ENCODE measurements at regions not wholly inside any gene's neighbourhood (a gene's known extent, or its start where the extent isn't known, plus 50 kb on each side); places are given as distances from the start of the nearest gene placed in this dataset.
A peak's percentile ranks its signal among the peaks of the same experiment; 100 is the strongest.

DNA sequence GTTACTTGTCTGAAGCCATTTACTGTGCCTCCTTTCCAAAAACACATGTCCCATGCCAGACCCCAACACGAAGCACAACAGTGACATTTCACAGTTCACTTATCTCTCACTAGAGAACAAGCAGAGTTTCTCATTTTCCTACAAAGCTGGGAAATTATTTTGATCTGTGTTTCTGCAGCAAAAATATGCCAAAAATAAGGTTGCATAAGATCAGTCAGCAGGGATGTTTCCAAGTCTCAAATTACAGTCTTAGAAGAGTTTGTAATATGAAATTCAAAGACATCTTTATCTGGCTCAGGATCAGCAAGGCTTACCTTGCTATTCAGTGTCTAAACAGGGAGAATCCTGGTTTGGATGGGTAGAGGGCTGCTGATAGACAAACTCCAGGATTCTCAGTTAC, 75.5 kb downstream of the GJD2 start:
- Histone ChIP-seq H3K4me1 (ENCODE audit: low read depth, poor library complexity, severe bottlenecking) (no peaks in the 10 kb centered on the region), H2AFZ (ENCODE audit: low read depth) (no peak overlapping the region), H3K4me3 (IDR thresholded peaks at IDR 0.05; ENCODE audit: insufficient read depth, low read depth, low read length) (no peak overlapping the region), H3K4me2 (no peak overlapping the region), H3K36me3 (ENCODE audit: insufficient read depth) (no peaks in the 10 kb centered on the region), H3K9ac (no peak overlapping the region), H3K27ac (no peak overlapping the region), H4K20me1 (ENCODE audit: insufficient read depth) (no peaks in the 10 kb centered on the region), H3K27me3 (ENCODE audit: insufficient read depth, low read depth) (no peaks in the 10 kb centered on the region), H3K79me2 (ENCODE audit: insufficient read depth, low read depth) (no peaks in the 10 kb centered on the region)
- TF ChIP-seq, protein P1, sequence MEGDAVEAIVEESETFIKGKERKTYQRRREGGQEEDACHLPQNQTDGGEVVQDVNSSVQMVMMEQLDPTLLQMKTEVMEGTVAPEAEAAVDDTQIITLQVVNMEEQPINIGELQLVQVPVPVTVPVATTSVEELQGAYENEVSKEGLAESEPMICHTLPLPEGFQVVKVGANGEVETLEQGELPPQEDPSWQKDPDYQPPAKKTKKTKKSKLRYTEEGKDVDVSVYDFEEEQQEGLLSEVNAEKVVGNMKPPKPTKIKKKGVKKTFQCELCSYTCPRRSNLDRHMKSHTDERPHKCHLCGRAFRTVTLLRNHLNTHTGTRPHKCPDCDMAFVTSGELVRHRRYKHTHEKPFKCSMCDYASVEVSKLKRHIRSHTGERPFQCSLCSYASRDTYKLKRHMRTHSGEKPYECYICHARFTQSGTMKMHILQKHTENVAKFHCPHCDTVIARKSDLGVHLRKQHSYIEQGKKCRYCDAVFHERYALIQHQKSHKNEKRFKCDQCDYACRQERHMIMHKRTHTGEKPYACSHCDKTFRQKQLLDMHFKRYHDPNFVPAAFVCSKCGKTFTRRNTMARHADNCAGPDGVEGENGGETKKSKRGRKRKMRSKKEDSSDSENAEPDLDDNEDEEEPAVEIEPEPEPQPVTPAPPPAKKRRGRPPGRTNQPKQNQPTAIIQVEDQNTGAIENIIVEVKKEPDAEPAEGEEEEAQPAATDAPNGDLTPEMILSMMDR (conservative IDR thresholded peaks at IDR 0.05; ENCODE audit: low read depth, low read length) = no peak

DNA sequence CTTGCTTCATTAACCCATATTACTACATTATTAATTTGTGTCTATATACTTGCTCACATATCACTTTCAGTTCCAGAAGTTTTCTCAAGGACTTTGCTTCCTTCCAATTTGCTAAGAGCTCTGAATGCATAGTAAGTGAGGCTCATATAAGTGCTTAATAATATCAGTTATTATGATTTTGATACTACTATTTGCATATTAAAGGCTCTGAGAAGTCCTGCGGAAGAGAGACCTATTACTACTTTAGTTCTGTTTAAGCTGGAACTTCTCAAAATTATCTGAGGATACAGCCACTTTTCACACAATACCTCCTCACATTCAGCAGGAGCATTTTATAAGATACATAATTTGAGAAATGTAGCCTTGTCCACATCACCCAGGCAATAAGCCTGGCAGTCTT, 81.6 kb downstream of the GJD2 start:
- Histone ChIP-seq H3K27me3 (ENCODE audit: insufficient read depth, low read depth) (no peaks in the 10 kb centered on the region), H3K36me3 (ENCODE audit: insufficient read depth) (no peaks in the 10 kb centered on the region), H3K9ac (no peak overlapping the region)

DNA sequence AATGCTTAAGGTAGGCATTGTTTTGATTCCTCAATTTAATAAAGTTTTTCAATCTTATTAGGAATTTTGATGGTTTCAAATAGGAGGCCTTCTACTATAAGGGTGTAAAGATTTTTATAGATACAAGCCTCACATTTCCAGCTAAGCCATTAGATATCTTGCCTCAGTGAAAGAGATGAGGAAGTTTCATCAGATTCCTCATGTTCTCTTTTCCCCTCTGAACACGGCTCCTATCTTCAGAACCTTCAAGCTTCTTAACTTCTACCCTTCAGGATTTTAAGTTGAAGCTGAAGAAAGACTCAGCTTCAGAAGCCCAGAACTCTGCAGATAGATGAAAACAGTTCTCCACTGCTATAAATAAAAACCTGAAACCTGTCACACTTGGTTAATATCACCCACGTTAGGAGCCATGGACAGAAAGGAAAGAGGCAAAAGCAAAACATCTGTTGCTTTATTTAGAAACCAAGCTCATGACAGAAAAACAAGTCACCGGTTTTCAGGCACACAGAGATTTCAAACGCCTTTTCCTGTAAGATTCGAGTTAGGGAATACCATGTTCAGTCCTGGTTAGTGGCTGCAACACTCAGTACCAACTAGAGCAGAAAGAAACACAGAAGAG, 82.2 kb upstream of the GOLGA8B start:
- H4K20me1 ChIP-seq (ENCODE audit: insufficient read depth) = no peaks in the 10 kb centered on the region
- TF ChIP-seq, protein P1 (conservative IDR thresholded peaks at IDR 0.05; ENCODE audit: low read depth, low read length) = no peak
- no peak overlapping the region for H3K9ac ChIP-seq
- H3K79me2 ChIP-seq (ENCODE audit: insufficient read depth, low read depth) = no peaks in the 10 kb centered on the region
- no peak overlapping the region for H3K4me3 ChIP-seq (IDR thresholded peaks at IDR 0.05; ENCODE audit: insufficient read depth, low read depth, low read length)
- H3K36me3 ChIP-seq (ENCODE audit: insufficient read depth) = no peaks in the 10 kb centered on the region
- H3K27me3 ChIP-seq (ENCODE audit: insufficient read depth, low read depth) = no peaks in the 10 kb centered on the region
- H3K27ac ChIP-seq = no peak overlapping the region
- H3K4me1 ChIP-seq (ENCODE audit: low read depth, poor library complexity, severe bottlenecking) = no peaks in the 10 kb centered on the region
- no peak overlapping the region for H3K4me2 ChIP-seq
- 0 out of 2 replicates have a peak overlapping the region, but pooled peaks have one; percentile 35 for H2AFZ ChIP-seq (ENCODE audit: low read depth)

More for the DNA sequence above, 81.6 kb downstream of the GJD2 start:
- Histone ChIP-seq H3K4me2 (no peak overlapping the region), H3K27ac (no peak overlapping the region), H2AFZ (ENCODE audit: low read depth) (no peak overlapping the region), H4K20me1 (ENCODE audit: insufficient read depth) (no peaks in the 10 kb centered on the region), H3K4me1 (ENCODE audit: low read depth, poor library complexity, severe bottlenecking) (no peaks in the 10 kb centered on the region), H3K4me3 (IDR thresholded peaks at IDR 0.05; ENCODE audit: insufficient read depth, low read depth, low read length) (no peak overlapping the region), H3K79me2 (ENCODE audit: insufficient read depth, low read depth) (no peaks in the 10 kb centered on the region)
- TF ChIP-seq, protein P1 (conservative IDR thresholded peaks at IDR 0.05; ENCODE audit: low read depth, low read length) = no peak

DNA sequence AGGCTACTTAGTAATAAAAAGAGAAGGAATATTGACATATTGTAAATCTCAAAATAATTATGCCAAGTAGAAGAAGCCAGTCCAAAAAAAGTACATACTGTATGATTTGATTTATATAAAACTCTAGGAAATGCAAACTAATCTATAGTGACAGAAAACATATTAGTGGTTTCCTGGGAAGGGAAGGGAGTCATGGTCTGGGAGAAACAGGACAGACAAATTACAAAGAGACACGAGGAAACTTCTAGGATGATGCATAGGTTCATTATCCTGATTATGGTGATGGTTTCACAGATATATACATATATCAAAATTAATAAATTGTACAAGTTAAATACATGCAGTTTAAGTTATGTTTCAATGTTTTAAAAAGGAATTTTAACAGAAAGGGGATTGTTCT, 81.0 kb upstream of the GOLGA8B start:
- H3K79me2 ChIP-seq (ENCODE audit: insufficient read depth, low read depth) = no peaks in the 10 kb centered on the region
- TF ChIP-seq, protein P1 (conservative IDR thresholded peaks at IDR 0.05; ENCODE audit: low read depth, low read length) = no peak

More for the DNA sequence above, 81.0 kb upstream of the GOLGA8B start:
- H3K4me1 ChIP-seq (ENCODE audit: low read depth, poor library complexity, severe bottlenecking) = no peaks in the 10 kb centered on the region
- no peak overlapping the region for H3K4me2 ChIP-seq
- H3K27ac ChIP-seq = no peak overlapping the region
- no peak overlapping the region for H3K4me3 ChIP-seq (IDR thresholded peaks at IDR 0.05; ENCODE audit: insufficient read depth, low read depth, low read length)
- no peak overlapping the region for H2AFZ ChIP-seq (ENCODE audit: low read depth)
- H3K27me3 ChIP-seq (ENCODE audit: insufficient read depth, low read depth) = no peaks in the 10 kb centered on the region
- H4K20me1 ChIP-seq (ENCODE audit: insufficient read depth) = no peaks in the 10 kb centered on the region
- no peaks in the 10 kb centered on the region for H3K36me3 ChIP-seq (ENCODE audit: insufficient read depth)
- H3K9ac ChIP-seq = no peak overlapping the region

All from KMS-11 (cell line).